ENCODE measurements at regions not wholly inside any gene's neighbourhood (a gene's known extent, or its start where the extent isn't known, plus 50 kb on each side); places are given as distances from the start of the nearest gene placed in this dataset.

- no peak for DNase-seq (ENCODE audit: low spot score)
Measured at GRCh38 chr9:20197976-20198685, 409.3 kb upstream of the SLC24A2 start.

GRCh38 chr9:20191228-20191840, 402.5 kb upstream of the SLC24A2 start:
- no peak for DNase-seq (ENCODE audit: low spot score)

DNA sequence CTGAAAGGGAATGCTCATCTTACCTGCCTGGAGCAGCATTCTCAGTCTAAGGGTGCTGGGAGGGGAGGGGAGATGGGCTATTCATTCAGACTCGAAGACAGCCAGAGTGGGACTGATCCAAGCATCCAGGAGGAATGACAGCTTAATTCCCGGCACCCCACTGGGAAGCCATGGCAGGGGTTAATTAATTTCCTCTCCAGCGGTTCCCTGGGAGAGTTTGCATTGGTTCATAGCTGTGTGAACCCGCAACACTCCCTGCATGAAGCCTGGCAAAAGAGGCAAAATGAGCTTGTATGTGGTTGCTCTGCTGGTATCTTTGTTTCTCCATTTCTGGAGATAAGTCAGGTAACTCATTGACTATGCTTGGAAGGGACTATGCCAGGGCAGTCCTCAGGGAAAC, 401.0 kb upstream of the SLC24A2 start:
- no peak for DNase-seq (ENCODE audit: low spot score)

DNA sequence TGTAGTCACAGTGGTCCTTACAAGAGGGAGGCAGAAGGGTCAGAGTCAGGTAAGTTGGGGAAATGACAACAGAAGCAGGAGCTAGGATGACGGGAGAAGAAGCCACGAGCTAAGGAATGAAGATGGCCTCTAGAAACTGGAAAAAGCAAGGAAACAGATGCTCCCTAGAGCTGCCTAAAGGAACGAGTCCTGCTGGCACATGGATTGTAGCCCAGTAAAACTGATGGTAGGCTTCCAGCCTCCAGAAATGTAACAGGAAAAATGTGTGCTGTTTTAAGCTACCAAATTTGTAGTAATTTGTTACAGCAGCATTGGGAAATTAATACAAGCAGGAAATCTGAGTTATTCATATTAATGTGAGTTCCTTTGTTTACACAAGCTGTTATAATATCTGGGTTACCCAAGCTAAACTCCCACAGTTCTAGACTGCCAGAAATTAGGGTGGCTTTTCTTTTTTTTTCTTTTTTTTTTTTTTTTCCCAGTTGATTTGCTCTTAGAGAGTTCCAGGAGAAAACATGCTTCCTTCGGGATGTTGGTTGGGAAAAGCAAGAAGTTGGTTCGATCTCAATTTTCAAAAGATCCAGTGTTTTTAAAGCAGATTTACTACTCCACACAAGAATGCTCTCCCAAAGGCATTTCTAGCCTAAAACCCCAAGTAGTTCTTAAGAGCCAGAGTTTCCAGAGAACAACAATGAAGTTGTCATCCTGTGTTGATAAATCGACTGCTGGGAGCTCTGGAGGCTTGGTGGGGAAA, 400.0 kb upstream of the SLC24A2 start:
- no peak for DNase-seq (ENCODE audit: low spot score)

DNA sequence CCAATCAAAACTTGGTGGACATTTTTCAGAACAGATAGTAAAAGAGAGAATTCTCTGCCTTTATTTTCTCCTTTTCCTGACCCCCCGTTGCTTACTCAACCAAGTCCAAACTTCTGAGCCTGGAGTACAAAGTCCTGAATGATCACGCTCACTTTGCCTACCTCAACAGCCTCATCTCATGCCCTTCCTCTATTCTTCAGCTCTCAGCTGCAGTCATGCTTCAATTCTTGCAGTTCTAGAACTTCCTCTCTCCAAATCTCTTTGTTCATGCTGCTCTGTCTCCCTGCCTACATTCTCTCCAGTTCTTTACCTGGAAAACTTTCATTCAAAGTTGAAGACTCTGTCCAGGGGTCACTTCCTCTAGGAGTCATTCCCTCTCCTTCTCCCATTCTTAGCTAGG, 398.5 kb upstream of the SLC24A2 start:
- DNase-seq (ENCODE audit: low spot score), result no peak

- no peak for DNase-seq (ENCODE audit: low spot score)
Measured at GRCh38 chr9:20186823-20187222, 398.0 kb upstream of the SLC24A2 start.

DNA sequence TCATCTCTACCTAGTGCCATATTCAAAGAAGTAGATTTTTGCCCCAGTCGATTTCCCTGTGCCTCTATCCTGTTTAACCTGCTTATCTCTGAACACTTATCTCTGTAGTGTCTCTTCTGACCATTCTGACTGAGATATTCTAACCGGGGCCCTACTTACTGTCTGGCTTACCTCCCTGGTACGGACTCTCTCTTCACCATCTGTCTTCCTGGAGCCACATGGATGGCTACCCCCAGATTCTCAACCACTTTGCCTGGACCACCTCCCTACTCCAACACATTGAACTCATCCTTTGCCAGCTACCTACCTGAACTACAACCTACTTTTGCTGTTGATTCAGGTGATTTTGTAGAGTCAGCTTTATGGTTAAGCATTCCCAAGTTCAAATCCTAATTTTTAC, 397.4 kb upstream of the SLC24A2 start:
- no peak for DNase-seq (ENCODE audit: low spot score)

DNA sequence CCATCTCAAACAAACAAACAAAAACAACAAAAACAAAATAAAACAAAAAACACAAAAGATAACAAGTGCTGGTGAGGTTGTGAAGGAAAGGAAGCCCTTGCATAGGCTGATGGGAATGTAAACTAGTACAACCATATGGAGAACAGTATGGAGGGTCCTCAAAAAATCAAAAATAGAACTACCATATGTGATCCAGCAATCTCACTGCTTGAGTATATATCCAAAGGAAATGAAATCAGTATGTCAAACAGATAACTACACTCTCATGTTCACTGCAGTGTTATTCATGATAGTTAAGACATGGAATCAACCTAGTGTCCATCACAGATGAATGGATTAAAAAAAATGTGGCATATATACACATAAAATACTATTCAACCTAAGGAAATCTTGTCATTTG, 395.7 kb upstream of the SLC24A2 start:
- no peak for DNase-seq (ENCODE audit: low spot score)

- no peak for DNase-seq (ENCODE audit: low spot score)
Measured at GRCh38 chr9:20178679-20179078, 389.8 kb upstream of the SLC24A2 start.

- DNase-seq (ENCODE audit: low spot score), result no peak
Measured at GRCh38 chr9:20178197-20178596, 389.4 kb upstream of the SLC24A2 start.

- no peak for DNase-seq (ENCODE audit: low spot score)
Measured at GRCh38 chr9:20170122-20170521, 381.3 kb upstream of the SLC24A2 start.

DNA sequence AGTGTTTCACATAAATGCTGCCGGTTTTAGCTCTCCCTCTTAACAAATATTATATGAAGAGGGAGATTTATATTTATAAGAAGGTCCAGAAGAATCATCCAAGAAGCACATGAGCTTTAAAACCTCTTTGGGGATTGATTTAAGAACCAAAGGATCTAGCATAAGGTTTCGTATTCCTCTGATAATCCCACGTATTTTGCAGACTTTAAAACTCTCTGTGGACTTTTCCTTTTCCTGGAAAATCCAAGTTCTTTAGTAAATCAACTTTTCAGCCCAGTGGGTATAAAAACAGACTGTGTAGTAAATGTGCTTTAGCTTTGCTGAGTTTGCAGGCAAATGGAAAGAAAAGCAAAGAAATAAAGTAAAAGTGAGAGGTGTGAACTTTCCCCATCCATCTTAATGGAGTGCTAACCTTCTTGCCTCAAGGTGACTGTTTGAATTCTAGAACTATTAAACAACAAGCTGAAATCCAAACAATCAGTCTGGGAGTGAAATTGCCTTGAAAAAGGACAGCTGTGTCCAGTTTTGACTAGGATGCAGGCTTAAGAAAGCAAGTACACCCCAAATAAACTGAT, 363.4 kb upstream of the SLC24A2 start:
- no peak for DNase-seq (ENCODE audit: low spot score)

- DNase-seq (ENCODE audit: low spot score), result no peak
Measured at GRCh38 chr9:20148416-20148815, 359.6 kb upstream of the SLC24A2 start.

DNA sequence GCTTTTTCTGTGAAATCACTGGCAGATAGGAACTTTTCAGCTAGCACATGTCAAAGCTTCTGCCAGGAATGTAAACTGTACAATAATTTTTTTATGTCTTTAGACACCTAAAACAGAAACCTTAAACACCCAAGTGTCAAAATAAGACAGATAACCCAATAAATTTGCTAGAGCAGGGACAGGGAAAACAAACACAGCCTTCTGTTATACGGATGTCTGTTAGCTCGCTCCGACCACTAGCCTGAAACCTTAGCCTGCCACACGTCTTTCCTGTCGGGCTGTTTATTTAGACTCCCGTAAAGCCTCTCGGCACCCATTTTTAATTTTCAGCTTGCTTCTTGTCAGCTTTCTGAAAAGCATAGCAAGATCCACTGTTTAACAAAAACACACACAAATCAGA, 355.4 kb upstream of the SLC24A2 start:
- DNase-seq (ENCODE audit: low spot score), result no peak

- no peak for DNase-seq (ENCODE audit: low spot score)
Measured at GRCh38 chr9:20139763-20140290, 351.0 kb upstream of the SLC24A2 start.

DNA sequence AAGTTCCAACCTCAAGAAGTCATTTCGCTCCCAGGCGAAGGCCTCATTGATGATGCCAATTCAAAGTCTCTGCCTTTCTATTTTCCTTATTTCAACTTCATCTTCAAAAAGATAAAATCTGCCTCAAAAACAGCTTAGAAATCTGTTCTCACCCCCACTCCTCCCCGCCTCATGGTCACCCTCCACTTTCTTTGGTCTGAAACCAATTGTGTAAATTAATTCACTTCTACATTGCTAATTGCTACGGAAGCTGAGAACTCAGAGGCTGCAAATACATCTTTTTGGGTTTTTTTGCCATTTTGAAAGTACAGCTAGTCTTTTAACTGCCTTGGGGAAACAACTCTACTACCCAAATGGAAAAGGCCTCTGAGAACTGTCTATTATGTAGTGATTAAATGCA, 350.0 kb upstream of the SLC24A2 start:
- no peak for DNase-seq (ENCODE audit: low spot score)

GRCh38 chr9:20138116-20138515, 349.3 kb upstream of the SLC24A2 start:
- no peak for DNase-seq (ENCODE audit: low spot score)

DNA sequence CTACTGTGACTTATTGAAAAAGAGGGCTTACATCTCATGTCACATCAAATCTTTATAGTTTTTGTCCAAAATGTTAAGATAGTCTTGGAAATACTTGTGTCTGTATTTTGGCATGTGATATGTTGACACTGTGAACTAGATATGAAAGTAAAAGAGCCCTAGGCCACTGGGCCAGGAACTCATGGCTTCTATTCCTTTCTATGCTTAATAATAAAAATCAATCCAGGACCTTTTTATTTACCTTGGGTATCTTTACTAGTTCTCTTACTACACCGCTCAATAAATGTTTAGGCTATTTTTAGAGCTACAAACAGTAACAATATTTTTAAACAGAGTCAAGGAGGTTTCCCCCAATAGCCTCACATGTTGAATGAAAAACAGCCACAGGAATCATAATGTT, 348.6 kb upstream of the SLC24A2 start:
- DNase-seq (ENCODE audit: low spot score), result no peak

DNA sequence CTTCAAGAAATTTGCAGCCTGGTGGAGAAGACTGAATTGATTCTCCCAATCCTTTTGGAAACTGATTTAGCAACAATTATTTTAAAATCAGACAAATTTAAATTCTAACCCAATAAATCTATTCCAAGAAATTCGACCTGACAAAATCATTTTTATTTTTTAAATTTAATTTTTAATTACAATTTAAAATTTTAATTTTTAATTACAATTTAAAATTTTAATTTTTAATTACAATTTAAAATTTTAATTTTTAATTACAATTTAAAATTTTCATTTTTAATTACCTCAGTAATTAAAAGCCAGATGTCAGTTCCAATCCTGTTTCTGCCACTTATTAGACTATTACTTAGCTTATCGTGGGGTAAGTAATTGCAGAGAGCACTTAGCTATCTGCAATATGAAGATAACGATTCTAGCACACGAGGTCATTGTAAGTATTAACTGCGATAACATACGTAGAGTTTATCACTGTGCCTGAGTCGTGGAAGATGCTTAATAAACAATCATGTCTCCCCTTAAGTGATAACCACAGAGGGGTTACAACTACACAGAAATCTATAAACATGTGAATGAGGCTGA, 346.4 kb upstream of the SLC24A2 start:
- no peak for DNase-seq (ENCODE audit: low spot score)

DNA sequence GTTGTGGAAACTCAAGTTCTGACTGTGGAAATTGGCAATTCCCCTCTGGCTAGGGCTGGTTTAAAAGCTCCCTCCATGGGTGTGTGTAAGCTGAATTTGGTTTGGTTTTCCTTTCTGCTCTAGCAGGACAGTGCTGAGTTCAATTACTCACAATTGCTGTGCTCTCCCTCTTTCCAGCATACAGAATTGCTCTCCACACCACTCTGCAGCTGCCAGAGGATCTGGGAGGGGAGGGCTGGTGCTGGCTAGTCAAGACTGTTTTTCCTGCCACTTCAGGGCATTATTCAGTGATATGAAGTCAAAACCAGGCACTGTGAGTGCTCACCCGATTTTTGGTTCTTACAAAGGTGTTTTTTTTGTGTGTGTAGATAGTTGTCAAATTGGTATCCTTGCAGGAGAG, 336.9 kb upstream of the SLC24A2 start:
- DNase-seq (ENCODE audit: low spot score), result no peak

- DNase-seq (ENCODE audit: low spot score), result no peak
Measured at GRCh38 chr9:20119566-20119965, 330.7 kb upstream of the SLC24A2 start.

- no peak for DNase-seq (ENCODE audit: low spot score)
Measured at GRCh38 chr9:20117986-20118385, 329.1 kb upstream of the SLC24A2 start.

Data from AG08396 (cell line).